Endothelial cell of umbilical vein (primary cell): ENCODE measurements at regions not wholly inside any gene's neighbourhood (a gene's known extent, or its start where the extent isn't known, plus 50 kb on each side); places are given as distances from the start of the nearest gene placed in this dataset.

Experiments used
- BruUV-seq: library from RNA; stranded (reverse); fragments of 400-500 nt; replicated peaks from 2 replicates; lab custom pipeline; 2021; lab: Mats Ljungman, UMichigan
- CTCF ChIA-PET: fragments of 300-600, 350-600 bp; sonication (Branson Sonifier 250); formaldehyde crosslinking; loops from one replicate; lab custom pipeline; 2021; ENCODE audit warnings: antibody characterized with exemption, inconsistent platforms; lab: Charles Lee
- POLR2A ChIA-PET: fragments of 300-600, 350-600 bp; sonication (Branson Sonifier 250); formaldehyde crosslinking; loops from one replicate; lab custom pipeline; 2021; ENCODE audit warnings: antibody characterized with exemption, inconsistent platforms; lab: Charles Lee
- DNase-seq: peaks from one replicate; pipeline ENCODE4 v3.0.0-alpha.2; 2011; ENCODE audit warnings: low read depth, low spot score
- FAIRE-seq: peaks from 2 replicates; lab custom pipeline; 2011; peaks lifted over from hg19 to GRCh38; lab: Jason Lieb, UNC
- H2AFZ ChIP-seq: 2 replicates; pipeline ENCODE4 v1.6.0; 2012; ENCODE audit warnings: low read depth, low read length, control low read depth, inconsistent platforms
- H3K27ac ChIP-seq: 2 replicates; pipeline ENCODE4 v1.5.1; 2011; ENCODE audit warnings: low read depth, mild to moderate bottlenecking, control low read depth, low read length, moderate library complexity; ENCODE audit not compliant: insufficient read depth
- H3K27me3 ChIP-seq, 2 experiments: 2 replicates each; pipeline versions ENCODE4 v1.6.0 to v1.6.1; 2011; ENCODE audit warnings: low read length in 2 of 2, mixed read lengths in 1 of 2; ENCODE audit not compliant: control insufficient read depth in 2 of 2, insufficient read depth in 2 of 2
- H3K36me3 ChIP-seq, 2 experiments: 2 replicates in 1 of 2; 3 replicates in 1 of 2; pipeline ENCODE4 v1.5.1; 2011; ENCODE audit warnings: low read length in 2 of 2, mild to moderate bottlenecking in 1 of 2, moderate library complexity in 1 of 2; ENCODE audit not compliant: control insufficient read depth in 2 of 2, insufficient read depth in 2 of 2; ENCODE audit errors: extremely low read depth in 1 of 2
- H3K4me1 ChIP-seq: 3 replicates; pipeline ENCODE4 v1.5.1; 2011; ENCODE audit warnings: mild to moderate bottlenecking, low read length; ENCODE audit not compliant: control insufficient read depth, insufficient read depth; ENCODE audit errors: extremely low read depth
- H3K4me2 ChIP-seq: 2 replicates; pipeline ENCODE4 v1.6.1; 2011; ENCODE audit warnings: low read length, control low read depth, mixed read lengths; ENCODE audit not compliant: insufficient read depth
- H3K4me3 ChIP-seq, 3 experiments: fragments of 200-600 bp in 1 of 3; sonication (generic), shearing (Covaris generic) in 1 of 3; replicated peaks in 1 of 3; 2 replicates each; pipeline ENCODE4 v1.5.1; 2011 to 2016; ENCODE audit warnings: control low read depth in 3 of 3, low read length in 3 of 3, mild to moderate bottlenecking in 2 of 3, inconsistent platforms in 1 of 3, low read depth in 1 of 3, moderate library complexity in 1 of 3; ENCODE audit not compliant: insufficient read depth in 1 of 3
- H3K79me2 ChIP-seq: 2 replicates; pipeline ENCODE4 v1.6.0; 2012; ENCODE audit warnings: low read length, inconsistent platforms; ENCODE audit not compliant: control insufficient read depth, insufficient read depth
- H3K9ac ChIP-seq: replicated peaks from 2 replicates; pipeline ENCODE3; 2011; ENCODE audit warnings: low read length, control low read depth; ENCODE audit not compliant: insufficient read depth; ENCODE audit errors: extremely low read depth
- H3K9me1 ChIP-seq: replicated peaks from 3 replicates; pipeline ENCODE4 v1.6.0; 2011; ENCODE audit warnings: mild to moderate bottlenecking, low read length; ENCODE audit not compliant: control insufficient read depth, insufficient read depth; ENCODE audit errors: extremely low read depth
- H3K9me3 ChIP-seq: replicated peaks from 2 replicates; pipeline ENCODE4 v1.5.1; 2012; ENCODE audit warnings: low read length, inconsistent platforms; ENCODE audit not compliant: control insufficient read depth, insufficient read depth
- H4K20me1 ChIP-seq: replicated peaks from 2 replicates; pipeline ENCODE3; 2011; ENCODE audit warnings: mild to moderate bottlenecking, low read length; ENCODE audit not compliant: control insufficient read depth, insufficient read depth; ENCODE audit errors: extremely low read depth
- CTCF ChIP-seq, 2 donors: IDR thresholded peaks; 1 replicate in 1 of 2; 2 replicates in 1 of 2; pipeline ENCODE4 v1.5.1; 2011; ENCODE audit warnings: low read length in 2 of 2, mild to moderate bottlenecking in 2 of 2, moderate library complexity in 2 of 2, control low read depth in 1 of 2, inconsistent platforms in 1 of 2, low read depth in 1 of 2; ENCODE audit not compliant: insufficient read depth in 1 of 2; ENCODE audit errors: extremely low read depth in 1 of 2
- EZH2 ChIP-seq: IDR thresholded peaks from 2 replicates; pipeline ENCODE4 v1.6.1; 2012; ENCODE audit warnings: borderline replicate concordance, low read depth, mild to moderate bottlenecking, moderate library complexity, low read length, inconsistent platforms; ENCODE audit not compliant: severe bottlenecking
- FOS ChIP-seq: IDR thresholded peaks from 2 replicates; pipeline ENCODE4 v1.6.1; 2011; ENCODE audit warnings: mild to moderate bottlenecking, low read length, moderate library complexity, borderline replicate concordance; ENCODE audit not compliant: insufficient read depth
- GATA2 ChIP-seq: IDR thresholded peaks from 2 replicates; pipeline ENCODE4 v1.7.0; 2011; ENCODE audit warnings: low read depth, mild to moderate bottlenecking, moderate library complexity, mixed read lengths, low read length; ENCODE audit not compliant: insufficient read length, insufficient read depth
- JUN ChIP-seq: IDR thresholded peaks from 2 replicates; pipeline ENCODE4 v1.6.1; 2011; ENCODE audit warnings: borderline replicate concordance, low read depth; ENCODE audit not compliant: insufficient read length, insufficient read depth
- MAX ChIP-seq: IDR thresholded peaks from 2 replicates; pipeline ENCODE4 v1.6.1; 2011; ENCODE audit not compliant: insufficient read depth, insufficient read length
- MYC ChIP-seq: IDR thresholded peaks from one replicate; pipeline ENCODE4 v1.6.1; 2011; ENCODE audit warnings: mild to moderate bottlenecking, low read depth, low read length
- POLR2A ChIP-seq: IDR thresholded peaks from 2 replicates; pipeline ENCODE4 v1.6.1; 2012; ENCODE audit warnings: low read depth, mild to moderate bottlenecking, control low read depth, low read length
- POLR2AphosphoS5 ChIP-seq: IDR thresholded peaks from 2 replicates; pipeline ENCODE4 v1.6.1; 2012; ENCODE audit warnings: low read depth, mild to moderate bottlenecking, control low read depth, low read length, moderate library complexity; ENCODE audit not compliant: insufficient read depth
- dilution Hi-C: fragments of 300-500 bp; cut with MboI; formaldehyde crosslinking; loops from one replicate; pipeline ENCODE4 v1.15.0; 2019; ENCODE audit warnings: low sequenced_read_pairs; ENCODE audit not compliant: extremely low pct_ligation_motif_present
- intact Hi-C: fragments of 100-400 bp; cut with micrococcal nuclease; formaldehyde crosslinking; loops from one replicate; pipeline ENCODE4 v1.10.0; 2022

GRCh38 chr4:23260511-23260910 is 567.8 kb downstream of the GBA3 start:
- Histone ChIP-seq H2AFZ (no peak overlapping the region), H3K36me3 (no peaks in the 10 kb centered on the region), H3K9me1 (no peaks in the 10 kb centered on the region), H3K4me2 (no peak overlapping the region), H3K4me1 (no peaks in the 10 kb centered on the region), H3K9me3 (peaks cover 2% of the 10 kb centered on the region), H3K79me2 (no peaks in the 10 kb centered on the region), H3K27ac (no peak overlapping the region), H3K27me3 (no peaks in the 10 kb centered on the region), H3K4me3 (no peak overlapping the region), H3K9ac (no peak overlapping the region), H4K20me1 (no peaks in the 10 kb centered on the region)
- DNase-seq (no peak), FAIRE-seq (no peak)
- intact Hi-C loops (no loop called here), dilution Hi-C loops (no loop called here)
- ChIA-PET CTCF (no interaction called here), POLR2A (no interaction called here)
- TF ChIP-seq MAX (no peak), MYC (no peak), POLR2AphosphoS5 (no peak), CTCF (IDR thresholded peaks at IDR 0.05; ENCODE audit: extremely low read depth in 1 of 2, insufficient read depth in 1 of 2, low read depth in 1 of 2, low read length in 2 of 2) (no peak), FOS (no peak), GATA2 (no peak), JUN (no peak), POLR2A (no peak), EZH2 (no peak)
- no TSS peak for BruUV-seq
